ENCODE measurements at regions not wholly inside any gene's neighbourhood (a gene's known extent, or its start where the extent isn't known, plus 50 kb on each side); places are given as distances from the start of the nearest gene placed in this dataset.

- TF ChIP-seq CTCF (conservative IDR thresholded peaks at IDR 0.05; ENCODE audit: low read length) (no peak), EZH2phosphoT487 (IDR thresholded peaks at IDR 0.05; ENCODE audit: borderline replicate concordance, low read depth, low read length) (no peak)
Observed at GRCh38 chr12:127307528-127307927, 959.4 kb upstream of the TMEM132C start.
